IPS-20b (cell line): ENCODE measurements at regions not wholly inside any gene's neighbourhood (a gene's known extent, or its start where the extent isn't known, plus 50 kb on each side); places are given as distances from the start of the nearest gene placed in this dataset.

Source experiments
- H3K27ac ChIP-seq: one replicate; pipeline ENCODE4 v1.5.1; 2013; ENCODE audit warnings: low read length
- H3K27me3 ChIP-seq: 2 replicates; pipeline ENCODE4 v1.6.1; 2013; ENCODE audit warnings: mild to moderate bottlenecking, low read length, inconsistent platforms; ENCODE audit not compliant: insufficient read depth
- H3K36me3 ChIP-seq: 2 replicates; pipeline ENCODE4 v1.6.1; 2013; ENCODE audit warnings: low read depth, mild to moderate bottlenecking, inconsistent platforms, low read length, moderate library complexity; ENCODE audit not compliant: insufficient read depth
- H3K4me1 ChIP-seq: 2 replicates; pipeline ENCODE4 v1.6.1; 2013; ENCODE audit warnings: mild to moderate bottlenecking, control low read depth, inconsistent platforms, low read length, moderate library complexity; ENCODE audit not compliant: insufficient read depth
- H3K4me3 ChIP-seq: 2 replicates; pipeline ENCODE4 v1.5.1; 2013; ENCODE audit warnings: mild to moderate bottlenecking, low read length, inconsistent platforms
- H3K9ac ChIP-seq: 2 replicates; pipeline ENCODE4 v1.6.1; 2013; ENCODE audit warnings: low read depth, mild to moderate bottlenecking, inconsistent platforms, low read length, moderate library complexity
- H3K9me3 ChIP-seq: 2 replicates; pipeline ENCODE4 v1.6.1; 2013; ENCODE audit warnings: mild to moderate bottlenecking, low read depth, low read length, inconsistent platforms; ENCODE audit not compliant: insufficient read depth

- Histone ChIP-seq H3K27ac (no peak overlapping the region), H3K4me3 (no peak overlapping the region), H3K9ac (no peak overlapping the region), H3K36me3 (no peaks in the 10 kb centered on the region), H3K4me1 (no peaks in the 10 kb centered on the region), H3K27me3 (no peaks in the 10 kb centered on the region), H3K9me3 (no peaks in the 10 kb centered on the region)
Observed at GRCh38 chr3:102129760-102130608, 280.7 kb downstream of the NFKBIZ start.

GRCh38 chr3:102132370-102132769, 283.1 kb downstream of the NFKBIZ start:
- no peaks in the 10 kb centered on the region for H3K9me3 ChIP-seq
- H3K4me3 ChIP-seq, result no peak overlapping the region
- no peaks in the 10 kb centered on the region for H3K36me3 ChIP-seq
- H3K27me3 ChIP-seq, result no peaks in the 10 kb centered on the region
- H3K27ac ChIP-seq, result no peak overlapping the region
- H3K4me1 ChIP-seq, result no peaks in the 10 kb centered on the region
- no peak overlapping the region for H3K9ac ChIP-seq

- H3K4me3 ChIP-seq, result no peak overlapping the region
- H3K9ac ChIP-seq, result no peak overlapping the region
- no peaks in the 10 kb centered on the region for H3K36me3 ChIP-seq
- no peaks in the 10 kb centered on the region for H3K4me1 ChIP-seq
- H3K27ac ChIP-seq, result no peak overlapping the region
- H3K9me3 ChIP-seq, result no peaks in the 10 kb centered on the region
- no peaks in the 10 kb centered on the region for H3K27me3 ChIP-seq
Observed at GRCh38 chr3:102133376-102133775, 284.1 kb downstream of the NFKBIZ start.

GRCh38 chr3:102135316-102135715, 286.0 kb downstream of the NFKBIZ start:
- Histone ChIP-seq H3K27ac (no peak overlapping the region), H3K36me3 (no peaks in the 10 kb centered on the region)

GRCh38 chr3:102136183-102136582, 286.9 kb downstream of the NFKBIZ start:
- no peaks in the 10 kb centered on the region for H3K9me3 ChIP-seq
- no peaks in the 10 kb centered on the region for H3K27me3 ChIP-seq
- no peak overlapping the region for H3K27ac ChIP-seq
- H3K4me3 ChIP-seq, result no peak overlapping the region
- no peaks in the 10 kb centered on the region for H3K4me1 ChIP-seq
- H3K36me3 ChIP-seq, result no peaks in the 10 kb centered on the region
- H3K9ac ChIP-seq, result no peak overlapping the region

More at GRCh38 chr3:102135316-102135715, 286.0 kb downstream of the NFKBIZ start:
- no peak overlapping the region for H3K4me3 ChIP-seq
- no peaks in the 10 kb centered on the region for H3K9me3 ChIP-seq
- H3K4me1 ChIP-seq, result no peaks in the 10 kb centered on the region
- no peaks in the 10 kb centered on the region for H3K27me3 ChIP-seq
- no peak overlapping the region for H3K9ac ChIP-seq

GRCh38 chr3:102140116-102140515, 290.8 kb downstream of the NFKBIZ start:
- no peaks in the 10 kb centered on the region for H3K36me3 ChIP-seq
- no peak overlapping the region for H3K27ac ChIP-seq
- H3K9me3 ChIP-seq, result no peaks in the 10 kb centered on the region
- no peaks in the 10 kb centered on the region for H3K4me1 ChIP-seq
- H3K4me3 ChIP-seq, result no peak overlapping the region
- H3K9ac ChIP-seq, result no peak overlapping the region
- no peaks in the 10 kb centered on the region for H3K27me3 ChIP-seq

- no peak overlapping the region for H3K4me3 ChIP-seq
- H3K27ac ChIP-seq, result no peak overlapping the region
- H3K4me1 ChIP-seq, result no peaks in the 10 kb centered on the region
- no peaks in the 10 kb centered on the region for H3K36me3 ChIP-seq
- no peaks in the 10 kb centered on the region for H3K9me3 ChIP-seq
- H3K27me3 ChIP-seq, result no peaks in the 10 kb centered on the region
- H3K9ac ChIP-seq, result no peak overlapping the region
Observed at GRCh38 chr3:102141096-102141927, 292.0 kb downstream of the NFKBIZ start.

GRCh38 chr3:102141928-102142239, 292.6 kb downstream of the NFKBIZ start:
- Histone ChIP-seq H3K4me3 (no peak overlapping the region), H3K36me3 (no peaks in the 10 kb centered on the region)

GRCh38 chr3:102142379-102143060, 292.3 kb upstream of the ZPLD1 start:
- Histone ChIP-seq H3K4me1 (no peaks in the 10 kb centered on the region), H3K9ac (no peak overlapping the region), H3K27me3 (no peaks in the 10 kb centered on the region), H3K4me3 (no peak overlapping the region), H3K27ac (no peak overlapping the region), H3K9me3 (no peaks in the 10 kb centered on the region), H3K36me3 (no peaks in the 10 kb centered on the region)

More at GRCh38 chr3:102141928-102142239, 292.6 kb downstream of the NFKBIZ start:
- H3K9me3 ChIP-seq, result no peaks in the 10 kb centered on the region
- no peak overlapping the region for H3K9ac ChIP-seq
- H3K27me3 ChIP-seq, result no peaks in the 10 kb centered on the region
- H3K4me1 ChIP-seq, result no peaks in the 10 kb centered on the region
- no peak overlapping the region for H3K27ac ChIP-seq

GRCh38 chr3:102143536-102143935, 291.3 kb upstream of the ZPLD1 start:
- Histone ChIP-seq H3K36me3 (no peaks in the 10 kb centered on the region), H3K4me3 (no peak overlapping the region), H3K4me1 (no peaks in the 10 kb centered on the region), H3K27ac (no peak overlapping the region), H3K9me3 (no peaks in the 10 kb centered on the region), H3K9ac (no peak overlapping the region), H3K27me3 (no peaks in the 10 kb centered on the region)

GRCh38 chr3:102144063-102144462, 290.8 kb upstream of the ZPLD1 start:
- H3K27me3 ChIP-seq, result no peaks in the 10 kb centered on the region
- no peak overlapping the region for H3K9ac ChIP-seq
- no peaks in the 10 kb centered on the region for H3K9me3 ChIP-seq
- no peak overlapping the region for H3K4me3 ChIP-seq
- H3K36me3 ChIP-seq, result no peaks in the 10 kb centered on the region
- no peaks in the 10 kb centered on the region for H3K4me1 ChIP-seq
- H3K27ac ChIP-seq, result no peak overlapping the region
